Neural cell (in vitro differentiated cells): ENCODE measurements at regions not wholly inside any gene's neighbourhood (a gene's known extent, or its start where the extent isn't known, plus 50 kb on each side); places are given as distances from the start of the nearest gene placed in this dataset.

Experiments
- H2AFZ ChIP-seq: fragments of 200-600, 300-800 bp; sonication (generic), shearing (Covaris generic); 2 replicates; pipeline ENCODE4 v1.6.0; 2014; ENCODE audit warnings: low read depth, mild to moderate bottlenecking, antibody characterized with exemption, low read length, moderate library complexity
- H3F3A ChIP-seq: fragments of 200-600 bp; shearing (Covaris generic); 2 replicates; pipeline ENCODE4 v1.6.1; 2016; ENCODE audit warnings: mild to moderate bottlenecking, moderate library complexity, mixed read lengths, antibody characterized with exemption, low read length; ENCODE audit not compliant: insufficient read depth, poor library complexity, severe bottlenecking
- H3K27ac ChIP-seq: fragments of 200-600, 300-800 bp; sonication (generic), shearing (Covaris generic); 2 replicates; pipeline ENCODE4 v1.5.1; 2014; ENCODE audit warnings: mild to moderate bottlenecking, low read length, moderate library complexity
- H3K27me3 ChIP-seq: fragments of 300-800, 200-600 bp; sonication (generic), shearing (Covaris generic); 2 replicates; pipeline ENCODE4 v1.6.0; 2014; ENCODE audit warnings: mild to moderate bottlenecking, low read depth, low read length, moderate library complexity; ENCODE audit not compliant: insufficient read depth
- H3K36me3 ChIP-seq: fragments of 300-800, 200-600 bp; sonication (generic), shearing (Covaris generic); 2 replicates; pipeline ENCODE4 v1.5.1; 2014; ENCODE audit warnings: mild to moderate bottlenecking, antibody characterized with exemption, low read length, moderate library complexity; ENCODE audit not compliant: insufficient read depth
- H3K4me2 ChIP-seq: fragments of 300-800, 200-600 bp; sonication (generic), shearing (Covaris generic); 2 replicates; pipeline ENCODE4 v1.6.0; 2014; ENCODE audit warnings: mild to moderate bottlenecking, low read length
- H3K4me3 ChIP-seq: fragments of 300-800, 200-600 bp; sonication (generic), shearing (Covaris generic); 2 replicates; pipeline ENCODE4 v1.5.1; 2014; ENCODE audit warnings: mild to moderate bottlenecking, low read length, moderate library complexity
- H3K79me2 ChIP-seq: fragments of 200-600 bp; shearing (Covaris generic); replicated peaks from 2 replicates; pipeline ENCODE4 v1.6.0; 2014; ENCODE audit warnings: mild to moderate bottlenecking, low read length, moderate library complexity; ENCODE audit not compliant: insufficient read depth
- H3K9ac ChIP-seq: fragments of 300-800, 200-600 bp; sonication (generic), shearing (Covaris generic); 2 replicates; pipeline ENCODE4 v1.6.1; 2016; ENCODE audit warnings: mild to moderate bottlenecking, low read length, mixed read lengths
- H3K9me2 ChIP-seq: fragments of 200-600 bp; shearing (Covaris generic); 2 replicates; pipeline ENCODE4 v1.6.1; 2016; ENCODE audit warnings: mild to moderate bottlenecking, low read length, mixed read lengths; ENCODE audit not compliant: insufficient read depth
- H3K9me3 ChIP-seq: fragments of 200-600, 300-800 bp; sonication (generic), shearing (Covaris generic); 2 replicates; pipeline ENCODE4 v1.6.1; 2016; ENCODE audit warnings: mild to moderate bottlenecking, mixed run types, low read length, moderate library complexity, mixed read lengths
- H4K20me1 ChIP-seq: fragments of 200-600 bp; shearing (Covaris generic); 2 replicates; pipeline ENCODE4 v1.6.1; 2016; ENCODE audit warnings: mild to moderate bottlenecking, mixed run types; ENCODE audit not compliant: insufficient read depth
- CTCF ChIP-seq: fragments of 450-650 bp; IDR thresholded peaks from 2 replicates; pipeline ENCODE4 v1.5.1; 2014; ENCODE audit warnings: antibody characterized with exemption, mild to moderate bottlenecking, moderate library complexity; ENCODE audit not compliant: poor library complexity, severe bottlenecking
- EP300 ChIP-seq: fragments of 450-650 bp; conservative IDR thresholded peaks from 2 replicates; pipeline ENCODE4 v1.6.1; 2014; ENCODE audit warnings: antibody characterized with exemption, mild to moderate bottlenecking, moderate library complexity; ENCODE audit not compliant: poor library complexity, severe bottlenecking
- EZH2 ChIP-seq: fragments of 200-600, 300-800 bp; shearing (Covaris generic), sonication (generic); IDR thresholded peaks from 2 replicates; pipeline ENCODE4 v1.6.1; 2014; ENCODE audit warnings: antibody characterized with exemption, low read length, borderline replicate concordance, mild to moderate bottlenecking; ENCODE audit not compliant: insufficient read depth, poor library complexity, severe bottlenecking
- MXI1 ChIP-seq: fragments of 450-650 bp; conservative IDR thresholded peaks from 2 replicates; pipeline ENCODE4 v1.6.1; 2014; ENCODE audit warnings: antibody characterized with exemption, mild to moderate bottlenecking; ENCODE audit not compliant: poor library complexity, severe bottlenecking
- POLR2AphosphoS5 ChIP-seq: IDR thresholded peaks from 2 replicates; pipeline ENCODE4 v1.6.1; 2012
- RAD21 ChIP-seq: fragments of 450-650 bp; conservative IDR thresholded peaks from 2 replicates; pipeline ENCODE4 v1.6.1; 2014; ENCODE audit warnings: antibody characterized with exemption, mild to moderate bottlenecking, moderate library complexity
- REST ChIP-seq: IDR thresholded peaks from 2 replicates; pipeline ENCODE4 v1.6.1; 2012; ENCODE audit warnings: borderline replicate concordance
- SMC3 ChIP-seq: fragments of 450-650 bp; conservative IDR thresholded peaks from 2 replicates; pipeline ENCODE4 v1.6.1; 2014; ENCODE audit warnings: antibody characterized with exemption, mild to moderate bottlenecking, moderate library complexity; ENCODE audit not compliant: poor library complexity
- TAF1 ChIP-seq: IDR thresholded peaks from 2 replicates; pipeline ENCODE4 v1.6.1; 2012; ENCODE audit warnings: low read depth

DNA sequence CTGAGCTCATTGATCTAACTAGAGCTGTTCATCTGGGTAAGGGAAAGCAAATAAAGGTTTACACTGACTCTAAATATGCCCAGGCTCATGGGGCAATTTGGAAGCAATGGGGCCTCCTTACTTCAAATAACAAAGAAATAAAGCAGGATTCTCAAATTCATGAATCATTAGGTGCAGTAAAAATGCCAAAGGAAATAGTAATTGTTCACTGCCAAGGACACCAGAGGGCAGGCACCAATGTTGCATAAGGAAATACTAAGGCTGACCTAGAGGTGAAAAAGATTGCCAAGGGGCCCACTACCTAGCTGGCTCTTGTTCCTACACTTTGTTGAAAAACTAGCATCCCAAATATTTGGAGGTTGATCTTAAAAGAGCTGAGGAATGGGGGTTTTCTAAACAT lies 1686.7 kb upstream of the MIR17HG start:
- Histone ChIP-seq H3K79me2 (no peaks in the 10 kb centered on the region), H3K27me3 (no peaks in the 10 kb centered on the region), H3K9me3 (peaks cover 5% of the 10 kb centered on the region), H2AFZ (no peak overlapping the region), H3K9ac (no peak overlapping the region), H3K9me2 (no peaks in the 10 kb centered on the region), H3F3A (no peaks in the 10 kb centered on the region), H3K36me3 (no peaks in the 10 kb centered on the region), H3K4me2 (no peak overlapping the region), H3K4me3 (no peak overlapping the region), H4K20me1 (no peaks in the 10 kb centered on the region), H3K27ac (no peak overlapping the region)
- TF ChIP-seq EP300 = no peak
- no peak for TF ChIP-seq CTCF
- no peak for TF ChIP-seq TAF1
- no peak for TF ChIP-seq REST
- no peak for TF ChIP-seq SMC3
- TF ChIP-seq EZH2 = no peak

- H3K27me3 ChIP-seq = no peaks in the 10 kb centered on the region
- no peak overlapping the region for H3K27ac ChIP-seq
- no peaks in the 10 kb centered on the region for H4K20me1 ChIP-seq
- H3K9me2 ChIP-seq = no peaks in the 10 kb centered on the region
- H3F3A ChIP-seq = no peaks in the 10 kb centered on the region
- H3K4me3 ChIP-seq = no peak overlapping the region
- no peaks in the 10 kb centered on the region for H3K36me3 ChIP-seq
- H3K9ac ChIP-seq = no peak overlapping the region
- H3K9me3 ChIP-seq = no peaks in the 10 kb centered on the region
- no peak overlapping the region for H2AFZ ChIP-seq
- no peak for TF ChIP-seq SMC3
- TF ChIP-seq RAD21 = no peak
- TF ChIP-seq EZH2 = no peak
- TF ChIP-seq REST = no peak
- no peak for TF ChIP-seq MXI1
- no peak for TF ChIP-seq POLR2AphosphoS5
- no peak for TF ChIP-seq TAF1
- TF ChIP-seq CTCF = no peak
- no peak for TF ChIP-seq EP300
- no peaks in the 10 kb centered on the region for H3K79me2 ChIP-seq
- H3K4me2 ChIP-seq = no peak overlapping the region
Measured at GRCh38 chr13:89673789-89674311, 1673.6 kb upstream of the MIR17HG start.
